ENCODE measurements at regions not wholly inside any gene's neighbourhood (a gene's known extent, or its start where the extent isn't known, plus 50 kb on each side); places are given as distances from the start of the nearest gene placed in this dataset.

GRCh38 chr4:83751336-83751949 is 215.5 kb downstream of the GPAT3 start (continued):
- TF ChIP-seq STAT1 (IDR thresholded peaks at IDR 0.05; ENCODE audit: unreplicated experiment) (no peak), CTCF (conservative IDR thresholded peaks at IDR 0.05; ENCODE audit: low read depth in 2 of 2) (no peak), EZH2 (IDR thresholded peaks at IDR 0.05; ENCODE audit: low read depth, unreplicated experiment) (no peak), ZNF114 (CRISPR knock-in tag; IDR thresholded peaks at IDR 0.05) (no peak), CREB1 (CRISPR knock-in tag; IDR thresholded peaks at IDR 0.05; ENCODE audit: low read depth) (no peak)

- no peaks in the 10 kb centered on the region for H3K9me2 ChIP-seq (ENCODE audit: insufficient read depth)
- no peak overlapping the region for H3K4me2 ChIP-seq
- no peak overlapping the region for H3K4me3 Mint-ChIP-seq
- no peaks in the 10 kb centered on the region for H3F3A ChIP-seq (replicated peaks; ENCODE audit: low read depth)
- H3K4me1 ChIP-seq (ENCODE audit: insufficient read depth), result no peaks in the 10 kb centered on the region
- H3K4me1 Mint-ChIP-seq, result no peaks in the 10 kb centered on the region
- no peaks in the 10 kb centered on the region for H3K36me3 Mint-ChIP-seq (ENCODE audit: low read depth)
- H3K27me3 Mint-ChIP-seq (ENCODE audit: insufficient read depth, low read depth, poor library complexity), result no peaks in the 10 kb centered on the region
- TF ChIP-seq EZH2phosphoT487 (IDR thresholded peaks at IDR 0.05; ENCODE audit: unreplicated experiment) (no peak), CTCF (conservative IDR thresholded peaks at IDR 0.05; ENCODE audit: low read depth in 2 of 2) (no peak), ZNF331 (CRISPR knock-in tag; IDR thresholded peaks at IDR 0.05; ENCODE audit: low read depth) (no peak), ZNF114 (CRISPR knock-in tag; IDR thresholded peaks at IDR 0.05) (no peak)
- ATAC-seq, result no peak
- H3K36me3 ChIP-seq (ENCODE audit: insufficient read depth), result no peaks in the 10 kb centered on the region
- H3K27ac ChIP-seq (ENCODE audit: low read depth), result no peak overlapping the region
- no peak for DNase-seq (ENCODE audit: low spot score)
- no peaks in the 10 kb centered on the region for H3K9me3 Mint-ChIP-seq
- no peak overlapping the region for H3K4me3 ChIP-seq
- H3K27me3 ChIP-seq (ENCODE audit: insufficient read depth), result no peaks in the 10 kb centered on the region
- no peaks in the 10 kb centered on the region for H4K20me1 ChIP-seq (replicated peaks; ENCODE audit: insufficient read depth)
- no peaks in the 10 kb centered on the region for H3K79me2 ChIP-seq (replicated peaks; ENCODE audit: insufficient read depth)
- H3K27ac Mint-ChIP-seq, result no peak overlapping the region
- no peak overlapping the region for H2AFZ ChIP-seq
These were observed 212.8 kb downstream of the GPAT3 start for GRCh38 chr4:83748711-83749110.

- no peak for ATAC-seq
- H3K4me3 Mint-ChIP-seq, result no peak overlapping the region
- no peaks in the 10 kb centered on the region for H3K27me3 Mint-ChIP-seq (ENCODE audit: insufficient read depth, low read depth, poor library complexity)
- H3K27ac ChIP-seq (ENCODE audit: low read depth), result no peak overlapping the region
- no peak overlapping the region for H2AFZ ChIP-seq
- no peaks in the 10 kb centered on the region for H3K4me1 ChIP-seq (ENCODE audit: insufficient read depth)
- no peaks in the 10 kb centered on the region for H3K9me2 ChIP-seq (ENCODE audit: insufficient read depth)
- H3K27ac Mint-ChIP-seq, result no peak overlapping the region
- H3F3A ChIP-seq (replicated peaks; ENCODE audit: low read depth), result no peaks in the 10 kb centered on the region
- no peak overlapping the region for H3K4me3 ChIP-seq
- no peaks in the 10 kb centered on the region for H3K79me2 ChIP-seq (replicated peaks; ENCODE audit: insufficient read depth)
- H3K36me3 ChIP-seq (ENCODE audit: insufficient read depth), result no peaks in the 10 kb centered on the region
- no peaks in the 10 kb centered on the region for H3K9me3 Mint-ChIP-seq
- no peak for TF ChIP-seq EZH2 (IDR thresholded peaks at IDR 0.05; ENCODE audit: low read depth, unreplicated experiment)
- no peaks in the 10 kb centered on the region for H3K4me1 Mint-ChIP-seq
- H3K4me2 ChIP-seq, result no peak overlapping the region
- no peaks in the 10 kb centered on the region for H3K27me3 ChIP-seq (ENCODE audit: insufficient read depth)
- H4K20me1 ChIP-seq (replicated peaks; ENCODE audit: insufficient read depth), result no peaks in the 10 kb centered on the region
- DNase-seq (ENCODE audit: low spot score), result no peak
- no peaks in the 10 kb centered on the region for H3K36me3 Mint-ChIP-seq (ENCODE audit: low read depth)
These were observed 203.0 kb downstream of the GPAT3 start for GRCh38 chr4:83738895-83739294.

All from GM23338 (cell line).